Stimulated activated naive CD8-positive, alpha-beta T cell treated with anti-CD3 and anti-CD28 coated beads, Interleukin-15, Interleukin-2, amounts not matched to agents 100 U/mL and 50 U/mL, for 24 hours (primary cell): ENCODE measurements at regions not wholly inside any gene's neighbourhood (a gene's known extent, or its start where the extent isn't known, plus 50 kb on each side); places are given as distances from the start of the nearest gene placed in this dataset.

ENCODE experiments used
- ATAC-seq: fragments of 150-1000 bp; cut with Tn5 transposase; one replicate; pipeline ENCODE4 v1.10.0; 2021
- DNase-seq: peaks from one replicate; pipeline ENCODE4 v3.0.0; 2021

- no peak for ATAC-seq
- no peak for DNase-seq
These were observed 69.6 kb downstream of the MDH1 start for GRCh38 chr2:63658176-63658968.

- DNase-seq (no peak), ATAC-seq (no peak)
These were observed 71.3 kb downstream of the MDH1 start for GRCh38 chr2:63660060-63660459.

GRCh38 chr2:63661076-63661475, 72.3 kb downstream of the MDH1 start:
- DNase-seq (no peak), ATAC-seq (no peak)

DNA sequence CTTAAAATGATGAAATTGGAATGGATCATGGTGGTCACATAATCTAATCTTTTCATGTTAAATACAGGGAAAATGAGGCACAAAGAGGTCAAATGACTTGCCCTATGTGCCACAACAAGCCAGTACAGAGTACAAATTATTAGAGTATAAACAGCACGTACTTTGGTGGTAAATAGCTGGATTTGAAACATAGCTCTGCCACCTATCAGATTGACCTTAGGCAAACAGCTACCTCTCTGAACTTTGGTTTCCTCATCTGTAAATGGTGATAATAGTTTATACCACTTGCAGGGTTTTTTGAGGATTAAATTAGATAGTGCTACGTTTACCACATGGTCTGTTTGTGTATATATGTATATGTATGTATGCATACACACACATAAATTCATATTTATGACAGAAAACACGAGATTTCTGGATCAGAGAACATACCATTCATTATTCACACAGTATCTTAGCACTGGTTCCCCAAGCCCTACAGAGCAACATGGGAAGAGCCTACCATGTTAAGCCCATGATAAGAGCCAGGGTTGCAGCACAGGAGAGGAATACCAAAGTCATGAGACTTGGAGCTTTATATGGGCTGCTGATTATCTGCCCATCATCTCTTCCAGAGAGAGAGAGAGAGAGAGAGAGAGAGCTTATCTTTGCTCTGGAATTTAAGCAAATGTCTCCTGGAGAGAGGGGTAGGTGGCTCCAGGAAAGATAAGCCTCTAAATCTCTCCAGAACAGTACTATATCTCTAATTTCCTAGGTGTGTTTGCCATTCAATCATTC, 73.5 kb downstream of the MDH1 start:
- no peak for DNase-seq
- ATAC-seq: no peak

DNA sequence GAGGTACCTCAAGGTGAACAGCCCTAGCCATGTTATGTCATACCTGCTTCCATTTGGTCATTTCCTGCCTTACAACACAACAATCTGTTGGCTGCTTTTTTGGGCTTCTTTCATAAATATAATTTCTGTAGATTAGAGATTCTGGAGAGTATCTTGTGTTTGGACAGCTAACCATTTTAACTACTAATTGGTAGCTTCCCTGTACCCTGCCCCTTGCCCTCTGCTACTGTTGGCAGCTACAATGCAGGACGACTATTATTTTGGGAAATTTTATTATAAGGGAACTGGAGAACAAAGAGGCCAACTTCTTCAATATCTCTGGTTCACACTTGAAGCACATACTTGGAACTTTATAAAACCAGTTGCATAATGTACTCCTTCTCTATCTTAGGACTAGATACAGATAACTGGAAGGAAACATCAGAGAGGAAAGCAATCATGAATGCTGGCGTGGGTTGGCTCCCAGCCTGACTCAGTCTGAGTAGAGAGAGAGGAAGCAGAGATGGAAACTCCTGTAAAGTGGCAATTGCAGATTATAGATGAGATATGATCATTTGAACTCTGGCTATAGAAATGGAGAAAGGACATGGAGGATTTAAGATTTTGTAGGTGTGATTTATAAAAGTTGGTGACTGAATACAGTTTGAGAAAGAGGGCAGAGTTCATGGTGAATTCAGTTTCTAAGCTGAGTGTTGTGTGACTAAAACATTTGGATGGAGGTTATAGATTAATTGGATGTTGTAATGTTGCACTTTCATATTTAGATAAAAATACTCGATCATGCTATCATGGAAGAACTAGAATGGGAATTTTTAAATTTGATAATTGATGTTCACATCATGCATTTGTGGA, 74.5 kb downstream of the MDH1 start:
- ATAC-seq (no peak), DNase-seq (no peak)

- no peak for DNase-seq
- ATAC-seq: no peak
These were observed 76.3 kb downstream of the MDH1 start for GRCh38 chr2:63665091-63665490.

DNA sequence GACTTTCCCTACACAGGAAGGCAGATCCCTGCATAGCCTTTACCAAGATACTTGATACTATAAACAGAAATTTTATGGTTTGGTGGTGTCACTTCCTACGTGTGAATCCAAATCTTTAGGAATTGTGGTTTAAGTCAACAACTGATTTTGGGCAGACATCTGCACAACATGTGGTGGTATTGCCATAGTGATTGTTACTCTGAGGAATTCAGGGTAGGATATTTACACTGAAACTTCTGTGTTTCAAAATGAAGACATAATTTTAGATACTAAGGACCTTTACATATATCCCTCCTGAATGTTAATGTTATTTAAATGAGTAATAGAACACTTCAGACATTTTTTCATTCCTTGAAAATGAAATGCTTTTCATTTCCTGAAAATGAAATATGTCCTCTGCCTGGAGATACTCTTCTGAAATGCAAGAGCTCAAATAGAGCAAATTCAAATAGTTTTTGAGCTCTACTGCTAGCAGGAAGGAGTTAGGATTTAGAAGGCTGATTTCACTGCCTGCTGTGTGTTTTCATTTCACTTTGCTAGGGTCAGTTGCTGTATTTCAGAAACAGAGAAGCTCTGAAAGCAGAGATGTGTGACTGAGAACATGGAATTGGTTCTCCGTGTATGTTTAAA, 77.2 kb downstream of the MDH1 start:
- ATAC-seq: no peak
- no peak for DNase-seq

DNA sequence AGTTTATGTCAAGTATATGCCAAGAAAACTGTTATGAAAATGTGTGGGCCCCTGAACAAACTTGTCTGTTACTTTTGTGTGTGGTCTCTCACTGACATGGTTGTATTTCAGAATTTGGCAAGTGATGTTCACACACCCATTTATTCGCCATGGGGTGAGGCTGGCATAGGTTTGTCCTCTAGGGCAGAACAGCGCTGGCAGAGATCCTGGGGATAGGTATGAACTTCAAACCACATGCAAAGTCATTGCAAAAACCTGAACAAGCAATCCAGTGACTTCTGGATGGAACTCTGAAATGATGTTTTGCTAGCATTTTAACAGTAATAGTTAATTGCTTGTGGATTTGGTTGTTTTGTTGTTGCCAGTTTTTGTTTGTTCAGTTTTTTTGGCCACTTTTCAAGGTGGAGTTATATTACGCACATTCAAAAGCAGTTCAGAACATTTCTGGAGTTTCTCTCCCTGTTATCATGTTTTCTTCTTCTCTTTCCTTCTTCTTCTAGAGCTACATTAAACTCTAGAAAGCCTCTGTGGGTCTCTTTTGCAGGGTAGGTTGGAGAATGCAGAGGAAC, 78.5 kb downstream of the MDH1 start:
- ATAC-seq (no peak), DNase-seq (no peak)

GRCh38 chr2:63668000-63668399, 79.2 kb downstream of the MDH1 start:
- ATAC-seq: no peak

GRCh38 chr2:63668466-63668865, 79.7 kb downstream of the MDH1 start:
- DNase-seq (no peak), ATAC-seq (no peak)

More at GRCh38 chr2:63668000-63668399, 79.2 kb downstream of the MDH1 start:
- no peak for DNase-seq

DNA sequence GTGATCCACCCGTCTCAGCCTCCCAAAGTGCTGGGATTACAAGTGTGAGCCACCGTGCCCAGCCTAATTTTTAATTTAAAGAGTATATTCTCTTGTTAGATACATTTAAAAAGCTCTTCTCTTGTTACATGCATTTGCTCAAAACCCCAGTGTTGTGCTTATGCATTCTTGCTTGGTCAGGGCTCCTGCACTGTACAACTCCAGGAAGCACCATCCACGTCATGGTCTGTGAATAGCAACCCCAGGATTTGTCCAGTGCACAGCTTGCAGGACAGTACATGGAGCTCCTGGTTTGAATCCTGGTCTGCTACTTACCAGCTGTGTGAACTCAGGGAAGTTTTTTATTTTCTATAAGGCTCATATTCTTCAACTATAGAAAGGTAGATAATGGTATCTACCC, 80.8 kb downstream of the MDH1 start:
- no peak for ATAC-seq
- no peak for DNase-seq

DNA sequence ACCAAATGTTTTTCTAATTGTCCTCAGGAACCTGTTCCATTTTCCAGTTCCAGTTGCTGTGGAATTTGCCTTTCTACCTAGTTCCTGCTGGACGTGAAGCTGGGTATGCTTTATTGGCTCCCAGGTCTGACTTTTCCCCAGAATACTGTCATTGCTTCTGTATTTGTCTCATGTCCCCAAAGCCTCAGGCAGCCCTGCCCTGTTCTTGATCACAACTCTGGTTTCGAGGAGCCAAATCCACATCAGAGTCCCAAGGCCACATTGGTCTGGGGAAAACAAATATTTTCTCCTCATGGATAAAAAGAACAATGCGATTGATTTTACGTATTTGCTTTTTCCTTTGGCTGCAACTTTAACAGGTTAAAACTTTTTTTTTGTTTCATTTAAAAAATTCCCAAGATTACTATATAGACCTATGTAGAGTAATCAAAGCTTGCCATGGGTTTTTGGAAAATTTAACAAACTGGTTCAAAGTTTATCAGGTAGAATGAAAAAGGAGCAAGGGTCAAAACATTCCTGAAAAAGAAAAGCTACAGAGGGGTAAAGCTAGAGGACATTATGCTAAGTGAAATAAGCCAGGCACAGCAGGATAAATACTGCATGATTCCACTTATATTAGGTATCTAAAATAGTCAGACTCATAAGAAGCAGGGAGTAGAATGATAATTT, 85.2 kb downstream of the MDH1 start:
- ATAC-seq (no peak), DNase-seq (no peak)

DNA sequence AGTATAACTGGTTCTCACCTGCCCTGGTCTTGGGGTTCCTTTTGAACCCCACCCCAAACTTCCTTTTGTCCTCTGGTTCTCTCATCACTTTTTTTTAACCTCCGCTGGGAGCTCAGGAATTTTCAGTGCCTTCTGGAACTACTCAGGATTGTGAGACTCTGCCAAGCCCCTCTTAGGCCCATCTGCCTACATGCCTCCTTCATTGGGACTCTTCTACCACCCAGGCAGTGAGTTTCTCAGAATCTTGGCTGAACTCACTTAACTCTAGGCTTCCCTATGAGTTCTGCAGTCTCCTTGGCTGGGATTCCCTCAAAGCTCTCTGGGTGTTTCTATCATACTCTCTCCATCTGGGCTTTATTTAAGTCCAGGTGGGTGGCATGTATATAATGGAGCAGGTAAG, 86.3 kb downstream of the MDH1 start:
- DNase-seq (no peak), ATAC-seq (no peak)

- ATAC-seq (no peak), DNase-seq (no peak)
These were observed 87.4 kb downstream of the MDH1 start for GRCh38 chr2:63676135-63676534.

DNA sequence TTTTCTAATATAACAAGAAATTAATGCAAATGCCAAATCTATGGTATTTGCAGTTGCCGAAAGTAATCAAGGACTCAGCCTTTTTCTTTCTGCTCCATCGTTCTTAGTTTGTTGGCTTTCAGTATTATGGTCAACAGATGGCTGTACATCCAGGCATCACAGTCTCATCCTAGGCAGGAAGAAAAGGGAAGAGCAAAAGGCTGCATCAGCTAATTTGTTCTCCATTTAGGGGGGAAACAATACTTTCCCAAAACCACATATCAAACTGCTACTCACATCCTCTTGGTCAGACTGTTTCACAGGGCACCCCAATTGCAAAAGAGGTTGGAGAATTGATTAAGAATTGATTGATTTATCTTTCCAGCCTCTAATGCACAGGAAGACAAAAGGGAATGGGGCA, 89.3 kb downstream of the MDH1 start:
- DNase-seq (no peak), ATAC-seq (no peak)

- no peak for ATAC-seq
- DNase-seq: no peak
These were observed 89.8 kb downstream of the MDH1 start for GRCh38 chr2:63678551-63678950.

DNA sequence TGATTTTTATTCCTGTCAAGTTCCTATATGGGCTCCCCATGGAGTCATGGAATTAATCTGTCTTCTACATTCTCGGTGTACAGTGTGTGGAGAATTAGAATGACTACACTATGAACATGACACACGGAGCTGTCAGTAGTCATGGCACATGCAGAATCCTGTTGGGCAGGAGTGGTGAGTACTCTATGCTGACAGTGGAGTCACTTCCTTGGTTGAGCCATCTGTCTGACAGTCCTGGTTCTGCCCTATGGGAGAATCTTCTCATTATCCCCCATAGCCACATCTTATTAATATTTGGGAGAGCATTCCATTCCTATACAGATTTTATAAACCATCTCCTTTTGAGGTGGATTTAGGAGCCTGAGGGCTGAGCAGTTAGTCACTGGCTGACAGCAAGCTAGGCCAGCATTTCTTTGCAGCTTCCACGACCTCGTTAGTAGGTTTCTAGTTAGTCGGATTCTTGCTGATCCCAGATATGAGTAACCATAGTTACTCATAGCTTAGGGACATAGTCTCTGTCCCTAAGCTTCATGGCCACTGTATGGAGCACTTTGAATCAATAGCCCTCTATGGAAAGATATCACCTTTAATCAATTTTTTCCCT, 90.6 kb downstream of the MDH1 start:
- ATAC-seq: no peak
- no peak for DNase-seq

- DNase-seq: no peak
- ATAC-seq: no peak
These were observed 91.7 kb downstream of the MDH1 start for GRCh38 chr2:63680455-63680854.

DNA sequence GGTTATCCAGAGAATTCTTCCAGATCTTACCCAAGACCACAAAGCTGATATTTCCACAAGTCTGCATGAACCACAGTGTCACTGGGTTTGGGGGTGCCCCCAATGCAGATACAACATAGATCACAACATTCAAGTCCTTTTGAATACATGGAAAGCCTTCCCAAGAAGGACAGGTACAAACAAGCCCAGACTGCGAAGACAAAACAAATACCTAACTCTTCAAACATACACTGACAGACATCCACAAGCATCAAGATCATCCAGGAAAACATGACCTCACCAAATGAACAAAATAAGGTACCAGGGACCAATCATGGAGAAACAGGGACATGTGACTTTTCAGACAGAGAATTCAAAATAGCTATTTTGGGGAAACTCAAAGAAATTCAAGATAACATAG, 93.1 kb downstream of the MDH1 start:
- DNase-seq (no peak), ATAC-seq (no peak)

GRCh38 chr2:63692002-63692606, 103.3 kb downstream of the MDH1 start:
- ATAC-seq: no peak
- no peak for DNase-seq

GRCh38 chr2:63695583-63695982, 106.8 kb downstream of the MDH1 start:
- no peak for DNase-seq
- ATAC-seq: no peak
